Neural crest cell (in vitro differentiated cells): ENCODE measurements at regions not wholly inside any gene's neighbourhood (a gene's known extent, or its start where the extent isn't known, plus 50 kb on each side); places are given as distances from the start of the nearest gene placed in this dataset.

Experiments
- DNase-seq: peaks from one replicate; pipeline ENCODE4 v3.0.0; 2021; ENCODE audit warnings: low read depth, mixed read lengths, low spot score
- H3K27ac Mint-ChIP-seq: one replicate; pipeline ENCODE4 v1.8.0; 2021; ENCODE audit warnings: mild to moderate bottlenecking, mixed read lengths; ENCODE audit not compliant: unreplicated experiment
- H3K27me3 Mint-ChIP-seq: 2 replicates; pipeline ENCODE4 v1.8.0; 2021; ENCODE audit warnings: low read depth, mild to moderate bottlenecking, mixed read lengths
- H3K36me3 Mint-ChIP-seq: 2 replicates; pipeline ENCODE4 v1.8.0; 2021; ENCODE audit warnings: low read depth, mild to moderate bottlenecking, mixed read lengths
- H3K4me1 Mint-ChIP-seq: 2 replicates; pipeline ENCODE4 v1.8.0; 2021; ENCODE audit warnings: mixed read lengths
- H3K4me3 Mint-ChIP-seq: one replicate; pipeline ENCODE4 v1.8.0; 2021; ENCODE audit warnings: mild to moderate bottlenecking, mixed read lengths
- H3K9me3 Mint-ChIP-seq: 2 replicates; pipeline ENCODE4 v1.8.0; 2021; ENCODE audit warnings: mixed read lengths
- TF ChIP-seq, protein P1 (sequence below): fragments of 200-600 bp; sonication (generic); conservative IDR thresholded peaks from 2 replicates; pipeline ENCODE4 v1.5.0; 2021; ENCODE audit warnings: antibody characterized with exemption, mild to moderate bottlenecking

DNA sequence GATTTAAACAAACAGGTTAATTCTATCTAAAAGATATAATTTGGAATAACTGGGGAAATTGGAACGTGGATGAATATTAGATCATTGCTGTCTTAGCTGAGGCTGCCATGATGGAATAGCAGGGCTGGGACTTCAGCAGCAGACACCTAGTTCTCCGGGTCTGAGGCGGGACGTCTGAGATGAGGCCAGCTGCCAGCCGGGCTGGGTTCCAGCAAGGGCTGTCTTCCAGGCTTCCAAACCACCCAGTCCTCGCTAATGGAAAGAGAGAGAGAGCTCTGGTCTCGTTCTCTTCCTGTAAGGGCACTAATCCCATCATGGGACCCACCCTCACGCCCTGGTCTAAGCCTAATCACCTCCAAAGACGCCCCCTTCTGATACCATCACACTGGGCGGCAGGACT lies 85.7 kb downstream of the ADRA2C start:
- Mint-ChIP-seq H3K27me3 (peaks cover 65% of the 10 kb centered on the region), H3K9me3 (peaks cover 2% of the 10 kb centered on the region), H3K36me3 (no peaks in the 10 kb centered on the region), H3K4me3 (no peak overlapping the region), H3K4me1 (peaks cover 7% of the 10 kb centered on the region), H3K27ac (no peak overlapping the region)
- no peak for DNase-seq
- TF ChIP-seq, protein P1, sequence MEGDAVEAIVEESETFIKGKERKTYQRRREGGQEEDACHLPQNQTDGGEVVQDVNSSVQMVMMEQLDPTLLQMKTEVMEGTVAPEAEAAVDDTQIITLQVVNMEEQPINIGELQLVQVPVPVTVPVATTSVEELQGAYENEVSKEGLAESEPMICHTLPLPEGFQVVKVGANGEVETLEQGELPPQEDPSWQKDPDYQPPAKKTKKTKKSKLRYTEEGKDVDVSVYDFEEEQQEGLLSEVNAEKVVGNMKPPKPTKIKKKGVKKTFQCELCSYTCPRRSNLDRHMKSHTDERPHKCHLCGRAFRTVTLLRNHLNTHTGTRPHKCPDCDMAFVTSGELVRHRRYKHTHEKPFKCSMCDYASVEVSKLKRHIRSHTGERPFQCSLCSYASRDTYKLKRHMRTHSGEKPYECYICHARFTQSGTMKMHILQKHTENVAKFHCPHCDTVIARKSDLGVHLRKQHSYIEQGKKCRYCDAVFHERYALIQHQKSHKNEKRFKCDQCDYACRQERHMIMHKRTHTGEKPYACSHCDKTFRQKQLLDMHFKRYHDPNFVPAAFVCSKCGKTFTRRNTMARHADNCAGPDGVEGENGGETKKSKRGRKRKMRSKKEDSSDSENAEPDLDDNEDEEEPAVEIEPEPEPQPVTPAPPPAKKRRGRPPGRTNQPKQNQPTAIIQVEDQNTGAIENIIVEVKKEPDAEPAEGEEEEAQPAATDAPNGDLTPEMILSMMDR = no peak

DNA sequence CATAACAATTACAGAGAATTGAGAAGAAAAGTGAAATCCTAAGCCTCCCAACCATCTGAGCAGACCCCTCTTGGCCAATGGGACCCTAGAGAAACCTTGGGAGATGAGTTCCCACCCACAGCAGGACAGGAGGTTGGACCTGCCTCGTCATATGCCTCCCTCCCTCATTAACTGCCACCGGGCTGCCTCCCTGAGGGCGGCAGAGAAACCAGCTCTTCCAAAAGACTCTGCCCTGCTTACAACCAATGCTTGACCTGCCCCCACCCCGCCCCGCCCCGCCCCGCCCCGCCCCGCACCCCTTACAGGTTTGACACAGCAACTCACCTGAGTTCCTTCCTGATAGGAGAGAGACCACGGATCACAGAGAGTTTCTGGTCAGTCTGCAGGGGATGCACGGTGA lies 86.1 kb downstream of the ADRA2C start:
- TF ChIP-seq, protein P1 = no peak
- peaks cover 7% of the 10 kb centered on the region for H3K4me1 Mint-ChIP-seq
- DNase-seq = no peak
- no peak overlapping the region for H3K4me3 Mint-ChIP-seq
- no peaks in the 10 kb centered on the region for H3K36me3 Mint-ChIP-seq
- no peak overlapping the region for H3K27ac Mint-ChIP-seq
- peaks cover 69% of the 10 kb centered on the region for H3K27me3 Mint-ChIP-seq
- peaks cover 2% of the 10 kb centered on the region for H3K9me3 Mint-ChIP-seq

DNA sequence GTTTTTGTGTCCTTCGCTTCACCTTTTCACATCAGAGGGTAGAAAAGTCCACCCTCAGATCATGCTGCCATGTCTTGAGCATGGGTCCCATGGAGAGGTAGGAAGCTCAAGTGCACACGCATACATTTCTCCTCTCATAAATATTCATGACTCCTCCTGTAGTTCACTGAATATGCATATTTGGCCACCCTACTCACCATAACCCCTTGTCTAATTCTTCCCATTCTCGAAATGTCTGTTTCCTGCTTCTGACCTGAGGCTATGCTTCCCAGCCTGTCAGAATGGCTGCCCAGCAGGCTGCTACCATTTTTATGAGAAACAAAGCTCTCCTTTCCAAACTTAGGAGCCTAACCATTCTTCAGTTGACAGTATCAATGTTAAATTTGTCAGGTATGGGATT lies 86.5 kb downstream of the ADRA2C start:
- Mint-ChIP-seq H3K9me3 (peaks cover 2% of the 10 kb centered on the region), H3K27me3 (peaks cover 73% of the 10 kb centered on the region), H3K36me3 (no peaks in the 10 kb centered on the region), H3K27ac (no peak overlapping the region), H3K4me1 (peaks cover 7% of the 10 kb centered on the region), H3K4me3 (no peak overlapping the region)
- no peak for DNase-seq
- TF ChIP-seq, protein P1 = no peak

DNA sequence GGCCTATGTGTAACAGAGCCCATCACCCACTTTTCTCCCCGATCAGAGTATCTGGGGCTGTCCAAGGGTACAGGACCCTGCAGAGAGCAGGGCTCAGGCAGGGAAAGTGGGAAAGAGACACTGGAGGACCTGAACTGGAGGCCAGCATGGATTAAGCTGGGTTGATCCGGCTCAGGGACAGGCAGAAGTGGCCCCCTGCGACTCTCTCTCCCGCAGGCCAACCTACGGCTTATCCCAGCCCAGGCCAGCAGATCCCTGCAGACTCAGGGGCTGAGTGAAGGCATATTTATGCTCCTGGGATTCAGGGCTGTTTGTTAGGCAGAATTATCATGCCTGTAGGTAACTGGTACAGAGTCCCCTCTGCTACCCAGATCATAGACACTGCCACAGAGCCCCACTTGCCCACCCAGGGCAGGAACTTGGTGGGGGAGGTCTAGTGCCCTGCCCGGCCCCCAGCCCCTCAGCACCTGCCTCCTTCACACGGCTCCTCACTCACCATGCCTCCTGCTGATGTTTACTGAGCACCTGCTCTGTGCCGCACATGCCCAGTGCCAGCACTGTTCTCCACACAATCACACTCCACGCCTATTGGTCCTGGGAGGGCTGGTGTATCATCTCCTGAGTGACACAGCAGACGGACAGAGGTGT lies 87.3 kb downstream of the ADRA2C start:
- Mint-ChIP-seq H3K27me3 (peaks cover 77% of the 10 kb centered on the region), H3K4me1 (peaks cover 7% of the 10 kb centered on the region), H3K4me3 (no peak overlapping the region), H3K36me3 (no peaks in the 10 kb centered on the region), H3K9me3 (peaks cover 2% of the 10 kb centered on the region), H3K27ac (no peak overlapping the region)
- DNase-seq = no peak
- TF ChIP-seq, protein P1 = no peak

DNA sequence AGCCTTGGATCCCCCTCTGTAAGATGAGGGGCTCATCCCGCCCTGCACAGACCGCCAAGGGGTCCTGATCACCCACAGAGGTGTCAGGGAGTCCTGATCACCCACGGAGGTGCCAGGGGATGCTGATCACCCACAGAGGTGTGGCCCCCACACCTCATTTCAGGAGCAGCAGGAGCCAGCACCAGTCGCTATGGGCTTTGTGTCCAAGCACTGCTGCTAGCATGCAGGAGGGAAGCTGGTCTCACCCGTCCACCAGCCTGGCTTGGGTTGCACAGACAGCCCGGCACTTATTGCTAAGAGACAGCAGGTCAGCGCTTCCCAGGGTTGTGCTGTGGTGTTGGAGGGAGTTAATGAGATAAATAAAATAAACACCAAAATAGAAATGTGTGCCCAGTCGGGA lies 88.5 kb downstream of the ADRA2C start:
- H3K9me3 Mint-ChIP-seq = no peaks in the 10 kb centered on the region
- no peak overlapping the region for H3K4me3 Mint-ChIP-seq
- peaks cover 7% of the 10 kb centered on the region for H3K4me1 Mint-ChIP-seq
- H3K27me3 Mint-ChIP-seq = peaks cover 71% of the 10 kb centered on the region
- H3K36me3 Mint-ChIP-seq = no peaks in the 10 kb centered on the region
- no peak overlapping the region for H3K27ac Mint-ChIP-seq
- no peak for DNase-seq
- TF ChIP-seq, protein P1 = no peak

DNA sequence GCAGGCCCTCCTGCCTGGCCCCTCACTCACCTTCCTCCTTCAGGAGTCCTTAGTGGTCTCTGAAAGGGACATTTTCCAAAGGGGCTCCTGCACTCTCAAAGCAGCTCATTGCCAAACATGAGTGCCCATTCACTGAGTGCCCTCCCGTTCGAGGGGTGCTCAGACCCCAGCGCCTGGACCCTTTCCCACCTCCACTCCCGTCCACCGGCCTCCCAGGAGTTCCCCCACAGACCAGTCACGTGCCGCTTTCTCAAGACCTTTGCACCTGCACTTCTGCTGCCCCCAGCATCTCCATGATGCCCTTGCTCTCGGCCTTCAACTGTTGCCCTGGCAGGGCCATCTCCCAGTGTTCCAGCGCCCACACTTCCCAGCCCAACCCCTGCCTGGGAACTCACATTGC lies 89.5 kb downstream of the ADRA2C start:
- DNase-seq = no peak
- peaks cover 69% of the 10 kb centered on the region for H3K27me3 Mint-ChIP-seq
- no peak overlapping the region for H3K27ac Mint-ChIP-seq
- TF ChIP-seq, protein P1 = no peak
- H3K4me3 Mint-ChIP-seq = no peak overlapping the region
- H3K4me1 Mint-ChIP-seq = peaks cover 7% of the 10 kb centered on the region
- H3K36me3 Mint-ChIP-seq = no peaks in the 10 kb centered on the region
- no peaks in the 10 kb centered on the region for H3K9me3 Mint-ChIP-seq
